ENCODE measurements at regions not wholly inside any gene's neighbourhood (a gene's known extent, or its start where the extent isn't known, plus 50 kb on each side); places are given as distances from the start of the nearest gene placed in this dataset.

DNA sequence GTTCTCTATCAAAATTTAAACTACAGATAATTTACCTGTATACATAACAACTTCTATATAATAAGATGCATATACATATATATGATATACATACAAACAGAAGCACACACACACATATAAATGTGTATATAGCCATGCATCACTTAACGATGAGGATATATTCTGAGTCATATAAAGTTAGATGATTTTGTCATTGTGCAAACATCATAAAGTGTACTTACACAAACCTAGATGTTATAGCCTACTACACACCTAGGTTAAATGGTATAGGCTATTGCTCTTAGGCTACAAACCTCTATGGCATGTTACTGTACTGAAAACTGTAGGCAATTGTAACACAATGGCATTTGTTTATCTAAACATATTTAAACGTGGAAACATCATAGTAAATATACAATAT, 937.6 kb upstream of the KCND2 start:
- Histone ChIP-seq H3K4me3 (ENCODE audit: low read length) (no peak overlapping the region), H3K9me3 (ENCODE audit: low read depth, low read length) (peaks cover 4% of the 10 kb centered on the region), H3K27me3 (ENCODE audit: insufficient read depth, low read length) (no peaks in the 10 kb centered on the region), H3K4me1 (ENCODE audit: insufficient read depth, low read length) (no peaks in the 10 kb centered on the region)

DNA sequence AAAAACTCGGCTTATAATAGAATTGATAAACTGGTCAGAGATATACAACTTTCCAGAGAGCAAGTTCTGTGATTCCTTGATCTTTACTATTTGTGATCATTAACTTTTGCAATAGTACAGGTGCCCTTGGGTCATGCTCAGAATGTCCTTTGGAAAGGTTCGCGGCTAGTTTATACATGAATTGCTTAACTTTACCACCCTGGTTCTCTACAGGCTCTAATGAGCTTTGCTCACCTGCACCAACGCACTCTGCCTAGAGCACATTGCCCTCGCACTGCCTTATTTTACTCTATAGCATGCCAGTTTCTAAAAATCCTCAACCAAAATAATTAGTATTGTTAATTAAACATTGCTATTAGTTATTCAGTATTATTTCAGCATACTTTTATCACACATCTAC, 931.2 kb upstream of the KCND2 start:
- H3K27me3 ChIP-seq (ENCODE audit: insufficient read depth, low read length) = no peaks in the 10 kb centered on the region
- no peak overlapping the region for H3K4me3 ChIP-seq (ENCODE audit: low read length)
- no peaks in the 10 kb centered on the region for H3K4me1 ChIP-seq (ENCODE audit: insufficient read depth, low read length)
- no peaks in the 10 kb centered on the region for H3K9me3 ChIP-seq (ENCODE audit: low read depth, low read length)

DNA sequence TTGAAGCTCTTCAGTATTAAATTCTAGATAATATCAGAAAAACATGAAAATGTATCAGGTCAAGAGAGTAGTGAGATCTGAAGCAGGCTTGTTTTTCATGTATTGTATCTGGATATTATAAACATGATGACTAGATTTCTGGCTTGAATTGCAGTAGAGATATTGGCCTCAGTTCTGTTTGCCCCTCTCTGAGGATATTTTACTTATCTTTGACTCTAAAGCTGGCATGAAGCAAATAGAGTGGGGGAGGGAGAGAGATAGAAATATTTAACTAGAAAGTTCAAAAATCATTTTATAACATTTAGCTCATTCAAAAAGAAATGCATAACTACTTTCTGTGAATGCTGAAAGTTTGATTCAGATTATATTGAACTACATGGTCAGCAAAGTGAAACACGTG, 929.7 kb upstream of the KCND2 start:
- Histone ChIP-seq H3K27me3 (ENCODE audit: insufficient read depth, low read length) (no peaks in the 10 kb centered on the region), H3K4me3 (ENCODE audit: low read length) (no peak overlapping the region), H3K9me3 (ENCODE audit: low read depth, low read length) (no peaks in the 10 kb centered on the region), H3K4me1 (ENCODE audit: insufficient read depth, low read length) (no peaks in the 10 kb centered on the region)

DNA sequence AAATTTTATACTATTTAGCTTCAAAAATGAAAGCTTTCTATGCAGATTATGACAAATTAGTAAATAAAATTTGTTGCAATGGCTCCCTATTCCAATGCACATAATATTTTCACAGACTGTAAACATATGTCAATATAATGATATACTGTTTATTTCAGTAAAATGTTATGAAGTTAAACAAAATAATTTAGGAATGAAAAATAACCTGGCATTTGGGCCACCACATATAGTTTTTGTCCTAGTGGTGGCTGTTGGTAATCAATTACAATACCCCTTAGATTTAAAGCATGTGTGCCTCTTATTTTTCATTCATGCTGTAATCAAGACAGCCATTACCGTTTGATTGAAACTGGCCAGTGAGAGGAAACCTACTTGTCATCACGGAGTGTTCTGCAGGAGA, 928.5 kb upstream of the KCND2 start:
- Histone ChIP-seq H3K27me3 (ENCODE audit: insufficient read depth, low read length) (no peaks in the 10 kb centered on the region), H3K4me3 (ENCODE audit: low read length) (no peak overlapping the region), H3K9me3 (ENCODE audit: low read depth, low read length) (no peaks in the 10 kb centered on the region), H3K4me1 (ENCODE audit: insufficient read depth, low read length) (no peaks in the 10 kb centered on the region)

- Histone ChIP-seq H3K9me3 (ENCODE audit: low read depth, low read length) (no peaks in the 10 kb centered on the region), H3K4me3 (ENCODE audit: low read length) (no peak overlapping the region), H3K27me3 (ENCODE audit: insufficient read depth, low read length) (no peaks in the 10 kb centered on the region), H3K4me1 (ENCODE audit: insufficient read depth, low read length) (no peaks in the 10 kb centered on the region)
Measured at GRCh38 chr7:119348491-119348890, 924.5 kb upstream of the KCND2 start.

DNA sequence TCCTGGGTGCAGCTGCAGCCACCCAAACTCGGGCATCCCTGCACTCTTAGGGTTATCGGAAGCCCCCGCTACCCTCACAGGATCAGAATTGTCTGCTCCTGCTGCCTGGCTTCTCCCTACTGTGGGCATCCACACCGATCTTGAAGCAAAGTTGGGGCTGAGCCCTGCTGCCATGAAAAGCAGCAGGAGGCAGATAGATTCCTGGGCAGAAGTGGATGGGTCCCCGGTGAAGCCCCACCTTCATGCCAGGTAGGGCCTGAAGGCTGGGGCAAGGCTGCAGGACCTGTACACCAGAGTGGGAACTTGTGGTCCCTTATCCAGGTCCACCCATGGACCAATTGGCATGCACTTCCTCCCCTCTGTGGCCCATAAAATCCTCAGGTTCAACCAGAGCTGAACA, 922.6 kb upstream of the KCND2 start:
- Histone ChIP-seq H3K9me3 (ENCODE audit: low read depth, low read length) (no peaks in the 10 kb centered on the region), H3K27me3 (ENCODE audit: insufficient read depth, low read length) (no peaks in the 10 kb centered on the region), H3K4me1 (ENCODE audit: insufficient read depth, low read length) (no peaks in the 10 kb centered on the region), H3K4me3 (ENCODE audit: low read length) (no peak overlapping the region)

DNA sequence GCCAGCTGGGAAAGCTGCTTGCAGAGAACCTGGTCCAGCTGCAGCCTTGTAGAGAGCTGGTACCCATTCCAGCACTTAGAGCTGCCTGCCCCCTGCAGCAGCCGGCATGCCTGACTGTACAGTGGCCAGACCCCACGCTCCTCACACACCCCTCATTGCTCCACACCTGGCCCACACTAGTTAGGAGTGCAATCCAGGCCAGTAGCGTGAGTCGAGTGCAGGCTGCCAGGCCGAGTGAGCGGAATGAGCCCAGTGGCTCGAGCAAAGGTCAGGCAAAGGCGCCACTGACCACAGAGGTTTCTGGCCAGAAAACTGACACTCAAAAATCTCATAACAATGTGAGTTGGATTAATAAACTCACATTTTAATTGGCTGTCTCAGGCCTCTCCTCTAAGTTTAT, 921.7 kb upstream of the KCND2 start:
- H3K4me3 ChIP-seq (ENCODE audit: low read length) = no peak overlapping the region
- no peaks in the 10 kb centered on the region for H3K27me3 ChIP-seq (ENCODE audit: insufficient read depth, low read length)
- no peaks in the 10 kb centered on the region for H3K4me1 ChIP-seq (ENCODE audit: insufficient read depth, low read length)
- no peaks in the 10 kb centered on the region for H3K9me3 ChIP-seq (ENCODE audit: low read depth, low read length)

DNA sequence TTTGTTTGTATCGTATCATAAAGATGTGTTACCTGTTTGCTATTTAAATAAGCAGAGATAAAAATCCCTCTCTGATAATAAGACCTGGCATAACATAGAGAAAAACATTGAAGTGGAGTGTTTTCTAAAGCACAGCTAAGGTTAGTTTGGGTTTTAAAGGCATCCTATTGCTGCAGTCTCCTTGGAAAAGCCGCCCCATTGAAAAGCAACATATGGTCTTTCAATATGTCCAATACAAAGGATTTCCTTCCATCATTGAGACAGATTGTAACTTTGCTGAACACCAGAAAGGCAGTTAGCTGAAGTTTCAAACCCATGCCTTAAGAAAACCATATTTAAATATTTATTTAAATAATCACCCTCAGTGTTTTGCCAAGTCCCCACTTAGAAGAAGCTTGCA, 898.5 kb upstream of the KCND2 start:
- Histone ChIP-seq H3K4me1 (ENCODE audit: insufficient read depth, low read length) (no peaks in the 10 kb centered on the region), H3K9me3 (ENCODE audit: low read depth, low read length) (no peaks in the 10 kb centered on the region), H3K27me3 (ENCODE audit: insufficient read depth, low read length) (no peaks in the 10 kb centered on the region), H3K4me3 (ENCODE audit: low read length) (no peak overlapping the region)

- Histone ChIP-seq H3K4me1 (ENCODE audit: insufficient read depth, low read length) (no peaks in the 10 kb centered on the region), H3K4me3 (ENCODE audit: low read length) (no peak overlapping the region), H3K27me3 (ENCODE audit: insufficient read depth, low read length) (no peaks in the 10 kb centered on the region), H3K9me3 (ENCODE audit: low read depth, low read length) (no peaks in the 10 kb centered on the region)
Measured at GRCh38 chr7:119377861-119378260, 895.1 kb upstream of the KCND2 start.

DNA sequence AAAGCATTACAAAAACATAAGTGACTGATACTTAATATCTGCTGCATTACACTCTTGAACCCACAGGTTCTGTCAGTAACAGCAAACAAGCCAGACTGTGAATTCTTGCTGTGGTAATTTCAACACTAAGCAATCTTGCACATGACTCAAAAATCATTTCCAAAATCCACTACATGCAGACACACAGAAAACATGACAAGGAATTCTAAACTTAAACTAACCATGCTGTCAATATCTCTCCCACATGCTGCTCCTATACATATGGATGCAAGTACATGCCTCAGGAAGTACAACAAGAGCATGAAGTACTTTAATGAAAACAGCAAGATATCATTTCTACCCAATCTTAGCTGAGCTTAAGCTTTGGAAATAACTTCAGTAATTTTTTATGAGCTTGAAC, 890.2 kb upstream of the KCND2 start:
- no peaks in the 10 kb centered on the region for H3K27me3 ChIP-seq (ENCODE audit: insufficient read depth, low read length)
- H3K9me3 ChIP-seq (ENCODE audit: low read depth, low read length) = no peaks in the 10 kb centered on the region
- no peak overlapping the region for H3K4me3 ChIP-seq (ENCODE audit: low read length)
- H3K4me1 ChIP-seq (ENCODE audit: insufficient read depth, low read length) = no peaks in the 10 kb centered on the region

DNA sequence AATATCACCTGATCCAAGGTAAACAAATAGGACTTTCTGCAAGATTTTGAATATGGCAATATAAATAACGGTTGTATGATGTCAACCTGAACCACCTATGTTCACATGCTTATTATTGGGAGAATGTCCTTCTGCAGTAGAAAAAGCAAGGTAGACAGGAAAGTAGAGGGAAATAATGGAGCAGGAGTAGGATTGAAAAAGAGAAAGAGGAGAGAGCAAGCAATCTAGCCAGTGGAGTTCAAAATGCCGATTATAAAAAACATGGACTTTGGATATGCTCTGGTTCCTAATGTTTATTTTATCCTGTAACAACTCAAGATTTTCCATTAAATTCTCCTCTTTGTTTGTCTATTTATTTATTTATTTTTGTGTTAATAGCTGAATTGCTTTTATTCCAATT, 878.0 kb upstream of the KCND2 start:
- Histone ChIP-seq H3K27me3 (ENCODE audit: insufficient read depth, low read length) (no peaks in the 10 kb centered on the region), H3K4me1 (ENCODE audit: insufficient read depth, low read length) (no peaks in the 10 kb centered on the region), H3K9me3 (ENCODE audit: low read depth, low read length) (no peaks in the 10 kb centered on the region), H3K4me3 (ENCODE audit: low read length) (no peak overlapping the region)

GRCh38 chr7:119397156-119397555, 875.8 kb upstream of the KCND2 start:
- H3K4me3 ChIP-seq (ENCODE audit: low read length) = no peak overlapping the region
- H3K4me1 ChIP-seq (ENCODE audit: insufficient read depth, low read length) = no peaks in the 10 kb centered on the region
- H3K27me3 ChIP-seq (ENCODE audit: insufficient read depth, low read length) = no peaks in the 10 kb centered on the region
- H3K9me3 ChIP-seq (ENCODE audit: low read depth, low read length) = no peaks in the 10 kb centered on the region

GRCh38 chr7:119408596-119408995, 864.4 kb upstream of the KCND2 start:
- Histone ChIP-seq H3K4me1 (ENCODE audit: insufficient read depth, low read length) (no peaks in the 10 kb centered on the region), H3K9me3 (ENCODE audit: low read depth, low read length) (no peaks in the 10 kb centered on the region), H3K4me3 (ENCODE audit: low read length) (no peak overlapping the region), H3K27me3 (ENCODE audit: insufficient read depth, low read length) (no peaks in the 10 kb centered on the region)

GRCh38 chr7:119413314-119413805, 859.6 kb upstream of the KCND2 start:
- H3K4me3 ChIP-seq (ENCODE audit: low read length) = no peak overlapping the region
- H3K4me1 ChIP-seq (ENCODE audit: insufficient read depth, low read length) = no peaks in the 10 kb centered on the region
- no peaks in the 10 kb centered on the region for H3K27me3 ChIP-seq (ENCODE audit: insufficient read depth, low read length)
- no peaks in the 10 kb centered on the region for H3K9me3 ChIP-seq (ENCODE audit: low read depth, low read length)

GRCh38 chr7:119415682-119416081, 857.3 kb upstream of the KCND2 start:
- no peaks in the 10 kb centered on the region for H3K9me3 ChIP-seq (ENCODE audit: low read depth, low read length)
- H3K4me3 ChIP-seq (ENCODE audit: low read length) = no peak overlapping the region
- H3K4me1 ChIP-seq (ENCODE audit: insufficient read depth, low read length) = no peaks in the 10 kb centered on the region
- no peaks in the 10 kb centered on the region for H3K27me3 ChIP-seq (ENCODE audit: insufficient read depth, low read length)

DNA sequence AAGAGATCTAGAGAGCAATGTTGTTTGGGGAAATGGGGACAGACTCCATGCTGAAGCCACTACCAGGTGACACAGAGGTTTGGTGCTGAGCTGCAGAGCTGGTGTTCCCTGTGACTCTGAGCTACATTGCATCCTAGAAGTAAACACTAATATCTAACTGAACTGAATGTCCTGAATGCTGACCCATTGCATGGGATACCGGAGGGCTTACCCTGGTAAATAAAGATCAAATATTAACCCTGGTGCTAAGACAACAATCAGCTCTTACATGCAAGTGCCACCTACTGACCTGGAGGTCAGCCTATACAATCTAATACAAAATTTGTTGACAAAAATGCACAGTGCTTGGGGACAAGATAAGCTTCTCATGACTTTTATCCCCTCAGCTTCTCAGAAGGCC, 851.3 kb upstream of the KCND2 start:
- Histone ChIP-seq H3K4me1 (ENCODE audit: insufficient read depth, low read length) (no peaks in the 10 kb centered on the region), H3K9me3 (ENCODE audit: low read depth, low read length) (peaks cover 8% of the 10 kb centered on the region), H3K27me3 (ENCODE audit: insufficient read depth, low read length) (no peaks in the 10 kb centered on the region), H3K4me3 (ENCODE audit: low read length) (no peak overlapping the region)

- no peaks in the 10 kb centered on the region for H3K4me1 ChIP-seq (ENCODE audit: insufficient read depth, low read length)
- H3K9me3 ChIP-seq (ENCODE audit: low read depth, low read length) = no peaks in the 10 kb centered on the region
- H3K27me3 ChIP-seq (ENCODE audit: insufficient read depth, low read length) = no peaks in the 10 kb centered on the region
- no peak overlapping the region for H3K4me3 ChIP-seq (ENCODE audit: low read length)
Measured at GRCh38 chr7:119436882-119437281, 836.1 kb upstream of the KCND2 start.
